HG03175 (cell line): ENCODE measurements at regions not wholly inside any gene's neighbourhood (a gene's known extent, or its start where the extent isn't known, plus 50 kb on each side); places are given as distances from the start of the nearest gene placed in this dataset.

Source experiments
- ATAC-seq: cut with Tn5 transposase; IDR thresholded peaks from one replicate; pipeline ENCODE4 v1.9.1; 2021; ENCODE audit warnings: mild to moderate bottlenecking, moderate library complexity; ENCODE audit not compliant: unreplicated experiment

DNA sequence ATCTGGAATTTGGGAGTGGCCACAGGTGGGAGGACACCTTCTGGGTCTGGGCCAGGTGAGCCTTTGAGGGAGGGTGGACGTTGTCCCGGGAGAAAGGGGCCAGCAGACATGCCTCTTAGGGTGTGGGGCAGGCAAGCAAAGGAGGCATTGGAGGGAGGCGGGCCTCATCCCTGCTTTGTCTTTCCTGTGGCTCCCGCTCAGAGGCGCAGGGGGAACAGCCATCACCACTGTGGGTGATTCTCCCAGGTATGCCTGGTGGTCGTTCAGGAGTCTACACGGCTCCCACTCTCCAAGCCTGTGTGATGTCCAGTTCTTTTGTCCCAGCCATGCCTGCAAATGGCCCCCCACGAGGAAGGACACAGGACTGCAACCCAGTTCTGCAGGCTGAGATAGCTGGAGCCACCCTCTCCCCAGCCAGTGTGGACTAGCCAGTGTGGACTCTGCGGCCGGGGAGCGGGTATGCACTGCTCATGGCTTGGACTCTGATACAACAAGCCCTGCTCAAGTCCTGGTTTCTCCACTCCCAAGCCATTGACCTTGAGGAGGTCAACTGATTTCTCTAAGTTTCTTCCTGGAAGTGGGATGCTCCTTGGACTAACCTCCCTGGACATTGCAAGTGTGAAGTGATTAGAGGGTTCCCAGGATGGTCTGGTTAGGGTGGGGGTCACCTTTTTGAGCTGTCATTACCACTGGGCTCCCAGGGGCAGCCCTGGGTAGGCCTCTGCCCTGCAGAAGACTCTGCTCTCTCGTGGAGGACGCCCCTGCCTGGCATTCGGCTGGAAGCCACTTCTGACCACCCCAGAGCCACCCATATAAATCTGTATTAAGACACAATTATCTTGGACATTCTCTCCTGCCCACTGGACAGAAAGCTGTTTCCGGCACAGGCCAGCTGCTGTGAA is 1151.2 kb downstream of the BRD1 start:
- ATAC-seq = no peak

DNA sequence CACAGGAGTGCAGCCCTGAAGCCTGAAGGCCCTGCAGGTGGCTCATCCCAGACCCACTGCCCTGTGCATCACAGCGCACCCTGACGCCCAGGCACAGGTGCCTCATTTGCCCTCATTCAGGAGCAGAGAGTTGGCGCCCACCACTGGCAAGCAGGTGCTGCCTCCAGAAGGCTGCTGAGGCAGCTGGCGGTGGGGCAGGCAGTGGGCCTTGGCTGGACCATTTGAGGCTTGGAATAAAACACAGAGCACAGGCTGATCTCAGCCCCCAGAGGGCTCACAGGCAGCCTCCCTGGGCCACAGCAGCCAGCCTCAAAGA is 1151.9 kb downstream of the BRD1 start:
- ATAC-seq = no peak

DNA sequence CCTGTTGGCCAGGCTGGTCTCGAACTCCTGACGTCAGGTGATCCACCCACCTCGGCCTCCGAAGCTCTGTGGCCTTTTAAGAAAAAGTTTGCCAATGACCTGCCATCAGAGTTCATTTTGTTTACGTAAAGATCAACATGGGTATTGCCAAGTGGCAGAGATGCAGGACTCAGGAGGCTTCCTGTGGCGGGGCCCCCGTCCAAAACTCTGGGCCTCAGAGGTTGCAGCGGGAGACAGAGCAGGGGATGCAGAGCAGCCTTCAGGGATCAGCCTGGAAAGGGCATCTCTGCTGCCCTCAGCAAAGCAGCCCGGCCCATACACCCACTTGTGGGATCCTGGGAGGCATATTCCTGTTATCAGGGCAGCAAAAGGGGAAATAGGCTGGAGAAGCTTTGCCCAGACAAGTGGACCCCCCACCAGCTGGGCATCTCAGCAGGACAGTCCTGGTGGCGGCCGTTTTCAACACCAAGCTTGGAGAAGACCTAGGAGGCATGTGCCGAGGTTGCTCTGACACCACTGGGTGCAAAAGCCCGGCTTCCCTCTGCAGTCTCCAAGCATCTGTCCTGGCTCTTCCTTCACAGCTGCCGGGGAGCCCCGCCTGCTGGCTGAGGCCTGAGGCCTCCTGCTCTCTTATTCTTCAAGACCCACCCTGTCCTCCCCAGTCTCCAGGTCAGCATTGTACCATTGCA is 1152.4 kb downstream of the BRD1 start:
- no peak for ATAC-seq

DNA sequence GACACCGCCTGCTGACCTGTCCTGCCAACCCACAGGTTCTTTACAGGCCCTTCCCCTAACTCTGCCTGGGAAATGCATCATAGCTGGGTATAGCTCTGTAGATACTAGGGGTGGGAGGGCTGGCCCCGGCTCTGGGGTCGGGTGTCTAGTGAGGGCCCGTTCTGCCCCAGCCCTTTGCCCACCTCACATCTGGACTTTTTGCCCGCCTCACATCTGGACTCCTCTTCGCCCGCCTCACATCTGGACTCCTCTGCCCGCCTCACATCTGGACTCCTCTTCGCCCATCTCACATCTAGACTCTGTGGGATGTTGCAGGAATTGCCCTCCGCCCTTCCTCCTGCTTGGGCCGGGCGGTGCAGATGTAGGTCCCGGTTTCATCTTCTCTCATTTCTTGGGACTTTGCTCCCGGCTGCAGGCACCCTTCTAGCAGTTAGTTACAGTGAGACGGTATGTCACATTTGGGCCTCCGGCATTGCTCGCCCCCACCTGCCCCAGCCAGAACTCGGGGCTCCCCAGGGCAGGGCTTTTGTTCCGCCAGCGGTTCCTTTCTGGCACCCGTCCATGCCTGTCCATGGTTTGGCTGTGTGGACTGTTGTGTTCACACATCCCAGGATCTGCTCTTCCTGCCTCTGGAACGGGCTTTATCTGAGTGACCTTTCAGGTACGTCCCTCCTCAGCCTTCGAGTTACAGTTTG is 1153.7 kb downstream of the BRD1 start:
- ATAC-seq = no peak

DNA sequence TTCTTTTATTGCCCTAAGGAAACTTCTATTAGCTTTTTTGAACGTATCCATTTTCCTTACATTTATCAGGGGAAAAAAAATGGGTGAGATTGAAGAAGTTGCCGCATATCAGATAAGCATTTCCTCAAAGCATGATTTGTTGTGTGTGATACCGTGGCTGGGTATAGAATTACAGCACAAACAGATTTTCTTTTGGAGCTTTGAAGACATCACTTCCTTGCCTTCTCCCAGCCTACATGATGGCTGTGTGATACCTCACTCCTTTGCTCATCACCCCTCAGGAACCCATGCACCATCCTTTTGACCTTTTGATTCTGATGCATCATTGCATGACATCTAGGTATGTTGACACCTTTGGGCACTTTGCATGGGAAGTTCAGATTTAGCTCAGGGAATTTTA is 1155.3 kb downstream of the BRD1 start:
- ATAC-seq = no peak

DNA sequence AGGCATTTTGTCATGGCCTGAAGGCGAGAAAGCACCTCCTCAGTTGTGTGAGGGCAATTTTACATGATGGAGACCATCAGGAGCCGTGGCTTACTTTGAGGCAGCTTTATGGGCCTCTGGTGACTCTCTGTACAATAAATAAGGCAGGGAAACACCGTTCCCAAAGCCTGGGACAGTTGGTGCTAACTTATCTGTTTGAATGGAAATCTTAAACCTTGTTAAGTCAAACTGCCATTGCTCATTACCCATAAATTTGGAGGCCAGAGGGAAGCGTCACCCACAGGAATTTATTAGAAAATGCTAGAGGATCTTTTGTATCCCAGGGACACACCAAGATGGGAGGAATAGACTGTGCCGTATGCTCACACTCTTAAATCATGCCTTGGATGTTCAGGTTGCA is 1156.9 kb downstream of the BRD1 start:
- ATAC-seq = no peak

DNA sequence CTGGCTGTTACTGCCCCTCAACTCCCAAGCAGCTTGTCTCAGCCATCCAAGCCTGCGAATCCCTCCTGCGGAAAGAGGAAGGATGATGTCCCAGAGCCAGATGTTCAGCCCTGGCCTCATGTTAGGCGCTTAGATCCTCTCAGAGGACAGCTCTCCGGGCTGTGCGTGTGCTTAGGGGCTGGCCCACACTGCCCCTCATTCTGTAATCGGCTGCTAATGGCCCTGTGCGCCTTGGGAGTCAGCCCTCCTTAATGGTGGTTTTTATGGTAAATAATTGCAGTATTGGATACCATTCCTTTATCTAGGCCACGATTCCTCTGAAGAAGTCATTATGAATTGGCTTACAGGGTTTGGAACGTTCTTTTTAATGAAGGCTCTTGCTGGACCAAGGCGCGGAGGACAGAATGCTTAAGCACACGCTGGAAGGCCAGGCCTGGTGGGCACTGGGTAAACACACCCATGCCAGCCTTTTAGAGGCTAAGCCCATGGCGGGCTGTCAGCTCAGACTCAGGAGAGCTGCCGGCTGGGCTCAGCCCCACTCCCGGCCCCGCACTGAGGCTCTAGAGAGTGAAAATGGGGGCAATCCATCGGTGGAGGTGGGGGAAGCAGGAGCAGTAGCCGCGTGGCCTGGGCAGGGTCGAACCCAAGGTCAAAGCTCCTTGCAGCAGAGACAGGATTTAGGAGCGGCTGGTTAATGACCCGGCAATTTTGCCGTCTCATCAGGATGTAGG is 1157.5 kb downstream of the BRD1 start:
- no peak for ATAC-seq

DNA sequence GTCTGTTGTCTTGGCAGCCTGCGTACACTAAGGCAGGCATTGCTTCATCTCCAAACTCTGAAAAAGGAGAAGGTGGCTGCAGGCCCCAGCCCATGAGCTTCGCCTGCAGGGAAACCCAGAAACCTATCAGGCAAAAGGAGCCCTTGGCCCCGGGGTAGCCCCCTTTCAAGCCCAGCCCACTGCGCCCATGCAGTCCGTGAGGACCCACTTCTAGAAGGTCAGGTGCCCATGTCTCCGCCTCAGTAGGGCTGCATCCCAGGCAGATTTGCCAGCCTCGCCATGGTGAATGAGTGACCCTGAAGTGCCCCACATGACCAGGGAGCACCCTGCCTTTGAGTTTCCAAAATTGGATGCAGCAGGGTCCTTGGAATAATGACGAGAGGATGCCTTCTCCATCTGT is 1158.4 kb downstream of the BRD1 start:
- no peak for ATAC-seq

DNA sequence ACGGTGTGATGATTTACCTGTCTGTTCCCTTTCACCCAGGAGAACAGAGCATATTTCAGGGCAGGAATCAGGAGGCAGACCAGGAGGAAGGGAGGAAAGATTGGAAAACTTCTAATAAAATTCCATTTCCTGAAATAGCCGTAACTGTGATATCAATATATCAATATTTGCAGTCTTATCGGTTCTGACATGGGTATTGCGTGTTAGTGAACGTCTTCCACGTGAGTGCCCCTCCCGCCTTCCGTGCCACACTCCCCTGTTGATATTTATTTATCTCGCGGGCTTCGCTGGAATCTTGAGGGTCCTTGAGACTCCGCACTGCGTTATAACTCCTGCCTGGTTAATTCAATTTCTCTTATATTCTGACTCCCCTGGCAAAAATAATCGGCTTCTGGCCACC is 1160.4 kb downstream of the BRD1 start:
- no peak for ATAC-seq

DNA sequence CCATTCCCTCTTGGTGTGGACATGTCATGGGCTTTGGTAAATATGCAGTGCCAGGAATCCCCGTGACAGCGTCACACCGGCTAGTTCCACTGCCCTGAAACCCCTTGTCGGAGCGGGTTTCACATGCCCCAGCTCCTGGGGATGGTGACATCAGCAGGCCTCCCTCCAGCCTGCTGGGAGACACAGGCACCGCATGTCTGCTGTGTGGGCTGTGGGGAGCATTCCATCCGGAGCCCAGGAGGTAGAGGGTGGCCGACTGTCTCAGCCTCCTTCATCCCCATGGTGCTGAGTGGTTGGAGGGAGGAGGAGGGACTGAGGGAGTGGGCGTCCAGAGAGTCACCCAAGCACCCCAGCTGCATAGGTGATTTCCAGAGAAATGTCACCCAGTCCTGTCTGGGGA is 1161.1 kb downstream of the BRD1 start:
- no peak for ATAC-seq

DNA sequence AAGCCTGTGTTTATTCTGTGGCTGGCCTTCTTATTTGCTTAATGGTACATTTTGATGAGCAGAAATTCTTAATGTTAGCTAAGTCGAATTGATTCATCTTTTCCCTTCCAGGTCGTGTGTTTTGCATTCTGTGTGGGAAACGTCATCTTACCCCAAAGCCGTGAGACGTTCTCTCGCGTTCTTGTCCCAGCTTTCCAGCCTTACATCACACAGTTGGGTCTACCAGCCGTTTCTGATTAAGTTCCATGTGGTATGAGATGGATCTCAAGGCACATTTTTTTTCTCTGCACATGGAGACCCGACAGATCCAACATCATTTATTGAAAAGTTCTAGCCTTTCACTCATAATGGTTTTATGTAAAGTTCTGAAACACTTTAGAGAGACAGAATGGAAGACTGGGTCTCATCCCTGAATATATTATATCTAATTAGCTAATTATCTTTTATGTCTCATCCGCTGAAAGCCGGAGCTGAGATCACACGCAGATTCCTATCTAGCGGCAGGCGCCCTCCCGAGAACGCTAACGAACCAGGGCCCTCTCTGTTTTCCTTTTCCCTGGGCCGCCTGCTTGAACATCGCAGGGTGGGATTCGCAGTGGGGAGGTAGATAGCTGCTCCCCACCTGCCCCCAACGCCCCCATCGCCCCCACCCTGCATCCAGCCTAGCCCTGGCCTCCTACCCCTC is 1162.2 kb downstream of the BRD1 start:
- ATAC-seq = no peak

DNA sequence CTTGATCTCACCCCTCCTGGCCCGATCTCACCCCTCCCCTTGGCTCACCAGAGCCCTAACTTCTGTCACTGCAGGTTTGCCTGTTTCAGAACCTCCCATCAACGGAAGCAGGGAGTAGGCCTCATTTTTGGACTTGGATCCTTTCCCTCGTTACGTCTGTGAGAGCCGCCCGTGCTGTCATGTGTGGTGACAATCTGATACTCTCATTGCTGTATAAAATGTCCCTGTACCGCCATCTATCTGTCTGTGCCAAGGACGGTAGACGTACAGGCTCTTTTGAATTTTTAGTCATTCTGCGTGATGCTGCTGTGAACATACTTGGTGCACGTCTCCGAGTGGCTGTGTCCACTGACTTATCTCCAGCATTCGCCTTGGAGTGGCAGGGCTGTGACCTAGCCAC is 1163.1 kb downstream of the BRD1 start:
- no peak for ATAC-seq

DNA sequence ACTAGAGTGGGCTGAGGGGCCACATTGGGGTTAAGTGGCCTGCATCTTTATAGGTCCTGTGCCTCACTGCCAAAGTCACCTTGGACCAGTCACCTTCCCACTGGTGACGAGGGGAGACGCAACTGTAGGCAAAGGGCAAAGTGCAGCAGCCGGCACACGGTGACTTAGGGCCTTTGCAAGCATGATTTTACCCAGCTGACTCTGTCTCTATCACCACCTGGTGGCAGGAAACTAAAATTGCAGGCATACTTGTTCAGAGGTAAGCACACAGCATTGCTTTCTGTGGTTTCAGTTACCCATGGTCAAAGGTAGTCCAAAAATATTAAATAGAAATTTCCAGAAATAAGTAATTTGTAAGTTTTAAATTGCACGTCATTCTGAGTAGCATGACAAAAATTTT is 1164.4 kb downstream of the BRD1 start:
- no peak for ATAC-seq

DNA sequence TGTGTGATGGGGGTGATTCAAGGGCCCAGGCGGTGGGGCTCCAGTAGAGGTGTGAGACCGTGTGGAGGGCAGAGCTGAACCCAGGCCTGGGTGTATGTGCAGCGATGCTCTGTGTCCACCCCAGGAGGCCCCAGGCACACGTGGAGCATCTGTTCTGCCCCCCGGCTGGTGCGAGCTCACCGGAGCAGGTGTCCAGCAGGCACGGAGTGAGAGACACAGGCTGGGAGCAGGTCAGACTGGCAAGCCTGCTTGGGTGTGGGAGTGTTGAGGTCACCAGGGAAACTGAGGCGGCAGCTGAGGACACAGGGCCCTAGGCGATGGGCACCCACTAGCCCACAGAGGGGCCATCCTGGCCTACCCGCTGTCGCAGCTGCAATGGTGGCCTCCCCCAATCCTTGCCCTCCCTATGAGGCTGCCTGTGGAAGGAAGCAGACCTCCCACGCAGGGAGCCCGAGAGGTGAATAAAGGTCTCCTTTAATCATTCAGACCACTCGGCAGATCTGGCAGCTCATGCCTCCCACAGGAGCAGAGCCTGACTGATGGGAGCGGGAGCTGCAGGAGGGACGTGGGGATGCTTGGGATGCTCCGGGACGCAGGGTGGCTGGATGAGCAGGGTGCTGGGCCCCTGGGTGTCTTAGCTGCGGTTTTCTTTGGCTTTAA is 1165.1 kb downstream of the BRD1 start:
- ATAC-seq = no peak

DNA sequence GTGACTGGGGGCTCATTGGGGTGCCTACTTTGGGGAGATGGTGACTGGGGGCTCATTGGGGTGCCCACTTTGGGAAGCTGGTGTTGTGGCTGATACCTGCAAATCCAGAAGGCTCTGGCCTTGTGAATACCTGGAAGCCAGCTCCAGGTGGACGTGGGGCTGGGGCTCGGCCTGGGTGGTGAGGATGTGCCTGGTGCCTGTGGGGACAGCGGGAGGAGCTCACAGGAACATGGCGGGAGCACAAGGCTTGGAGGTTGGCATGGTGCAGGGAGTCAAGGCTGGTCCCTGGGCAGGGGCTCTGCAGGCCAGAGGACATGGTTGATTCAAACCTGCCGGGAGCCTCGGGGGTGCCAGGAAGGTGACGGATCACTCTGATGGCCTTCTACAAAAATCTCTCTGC is 1165.7 kb downstream of the BRD1 start:
- no peak for ATAC-seq

DNA sequence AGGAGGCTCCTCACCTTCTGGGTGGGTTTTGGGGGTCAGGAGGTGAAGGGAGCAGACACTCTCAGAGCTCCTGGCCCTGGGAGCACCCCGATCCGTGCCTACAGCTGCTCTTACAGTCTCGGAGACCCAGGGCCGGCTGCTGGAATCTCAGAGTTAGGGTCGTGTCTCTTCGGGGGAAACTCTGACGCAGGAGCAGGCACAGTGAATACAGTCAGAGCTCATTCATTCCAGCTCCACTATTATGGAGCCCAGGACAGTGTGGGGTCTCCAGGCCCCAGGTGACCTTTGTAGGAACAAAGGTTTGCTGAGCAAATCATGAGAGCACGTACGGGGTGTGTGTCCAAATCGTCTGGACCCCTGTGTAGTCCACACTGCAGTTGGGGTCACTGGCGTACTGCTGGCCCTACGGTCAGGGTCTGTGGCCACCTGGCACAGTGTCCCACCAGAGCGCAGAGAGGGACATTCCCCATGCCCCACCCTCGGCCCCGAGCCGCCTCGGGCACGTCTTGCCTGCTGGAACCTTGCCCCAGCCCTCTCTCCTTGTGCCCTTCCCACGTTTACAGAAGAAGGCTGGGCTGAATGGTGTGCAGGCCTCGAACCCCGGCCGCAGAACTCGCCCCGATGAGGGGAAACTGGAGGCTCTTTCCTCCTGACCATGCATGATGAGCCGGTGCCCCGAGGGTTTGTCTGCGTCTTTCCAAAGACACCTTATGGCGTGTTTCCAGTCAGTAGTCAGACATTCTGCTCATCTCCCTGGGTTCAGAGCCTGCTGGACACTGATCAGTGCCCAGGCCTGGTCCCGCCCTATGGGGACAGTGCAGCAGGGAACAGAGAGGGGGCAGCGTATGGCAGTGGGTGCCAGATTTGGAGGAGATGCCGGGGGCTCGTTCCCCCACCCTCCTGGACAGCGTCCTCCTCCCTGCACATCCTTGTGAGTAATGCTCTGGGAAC is 1166.6 kb downstream of the BRD1 start:
- ATAC-seq = no peak

DNA sequence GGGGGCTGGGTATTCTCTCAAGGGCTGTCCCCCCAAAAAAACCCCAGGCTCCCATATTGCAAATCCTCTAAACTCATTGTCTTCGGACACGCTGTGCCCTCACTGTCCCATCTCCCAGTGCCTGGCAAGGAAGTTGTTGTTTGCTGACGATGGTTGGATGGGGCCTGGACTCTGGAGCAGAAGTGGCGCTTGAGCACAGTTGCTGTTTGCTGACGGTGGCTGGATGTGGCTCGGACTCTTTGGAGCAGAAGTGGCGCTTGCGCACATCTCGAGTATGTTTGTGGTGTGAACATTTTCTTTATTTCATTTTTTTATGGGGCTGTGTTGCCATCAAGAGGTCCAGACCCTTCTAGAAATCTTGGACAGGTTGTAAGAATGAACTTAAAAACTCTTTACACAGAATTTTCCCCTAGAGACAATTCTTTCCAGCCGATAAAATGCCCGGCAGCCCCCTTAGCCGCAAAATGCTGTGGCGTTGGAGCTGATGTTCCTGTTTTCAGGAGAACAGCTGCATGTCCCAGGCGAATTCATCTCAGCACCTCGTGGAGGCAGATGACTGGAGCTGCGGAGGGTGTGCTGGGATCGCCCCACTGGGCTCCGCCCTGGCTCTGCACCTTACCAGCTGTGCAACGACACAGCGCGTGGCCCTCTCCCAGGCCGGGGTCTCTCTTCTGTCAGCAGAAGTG is 1167.4 kb downstream of the BRD1 start:
- ATAC-seq = no peak

DNA sequence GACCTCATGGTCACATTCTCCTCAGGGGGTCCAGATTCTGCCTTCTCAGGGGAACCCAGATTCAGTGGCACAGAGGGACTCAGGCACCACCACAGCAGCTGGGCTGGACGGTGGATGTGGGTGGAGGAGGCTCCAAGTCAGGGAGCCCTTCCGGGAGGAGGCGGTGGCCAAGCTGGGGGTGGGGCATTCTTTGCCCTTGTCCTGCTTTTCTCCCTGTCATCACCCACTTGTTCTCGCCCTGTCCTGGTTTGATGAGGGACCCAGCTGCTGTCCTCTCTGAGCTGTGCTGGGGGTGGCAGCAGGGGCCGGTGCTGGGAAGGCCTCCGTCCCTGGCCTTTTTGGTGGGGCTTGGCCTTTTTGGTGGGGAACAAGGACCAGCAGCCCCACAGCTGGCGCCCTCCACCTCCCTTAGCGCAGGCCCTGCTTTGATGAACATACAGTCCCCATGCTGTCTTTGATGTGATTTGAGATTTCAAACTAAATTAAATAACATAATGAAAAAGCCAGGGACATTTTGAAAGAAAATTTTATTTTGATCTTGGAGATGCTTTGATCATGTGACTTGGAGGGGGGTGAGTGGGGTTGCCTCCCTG is 1168.2 kb downstream of the BRD1 start:
- no peak for ATAC-seq
